D341Med (cell line): ENCODE measurements at regions not wholly inside any gene's neighbourhood (a gene's known extent, or its start where the extent isn't known, plus 50 kb on each side); places are given as distances from the start of the nearest gene placed in this dataset.
A peak's percentile ranks its signal among the peaks of the same experiment; 100 is the strongest.

Experiments
- DNase-seq: peaks from one replicate; pipeline ENCODE4 v3.0.0; 2012; ENCODE audit warnings: low spot score

DNA sequence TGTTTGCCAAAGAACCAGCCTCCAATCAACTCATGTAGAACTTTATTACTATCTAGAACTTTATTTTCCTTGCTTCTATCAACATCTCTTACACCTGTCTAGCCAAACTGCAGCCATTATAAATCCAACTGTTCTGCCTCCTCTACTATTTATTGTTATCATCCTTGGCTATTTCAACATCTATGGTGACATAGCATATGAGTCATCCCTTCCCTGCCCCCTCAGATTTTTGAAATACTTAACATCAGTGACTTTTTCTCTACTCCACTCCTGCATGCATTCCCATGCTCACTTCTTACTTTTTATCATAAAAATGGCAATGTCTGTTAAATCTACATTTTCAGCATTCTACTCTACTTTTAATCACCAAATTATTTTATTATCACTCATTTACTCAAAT is 544.9 kb upstream of the NEGR1 start:
- no peak for DNase-seq

DNA sequence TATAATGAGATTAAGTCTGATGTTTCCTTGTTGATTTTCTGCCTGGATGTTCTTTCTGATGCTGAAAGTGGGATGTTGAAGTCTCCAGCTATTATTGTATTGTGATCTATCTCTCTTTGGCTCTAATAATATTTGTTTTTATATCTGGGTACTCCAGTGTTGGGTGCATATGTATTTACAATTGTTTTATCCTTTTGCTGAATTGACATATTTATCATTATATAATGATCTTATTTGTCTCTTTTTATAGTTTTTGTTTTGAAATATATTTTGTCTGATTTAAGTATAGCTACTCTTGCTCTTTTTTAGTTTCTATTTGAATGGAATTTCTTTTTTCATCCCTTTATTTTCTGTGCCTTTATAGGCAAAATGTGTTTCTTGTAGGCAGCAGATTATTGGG is 522.2 kb upstream of the NEGR1 start:
- no peak for DNase-seq

DNA sequence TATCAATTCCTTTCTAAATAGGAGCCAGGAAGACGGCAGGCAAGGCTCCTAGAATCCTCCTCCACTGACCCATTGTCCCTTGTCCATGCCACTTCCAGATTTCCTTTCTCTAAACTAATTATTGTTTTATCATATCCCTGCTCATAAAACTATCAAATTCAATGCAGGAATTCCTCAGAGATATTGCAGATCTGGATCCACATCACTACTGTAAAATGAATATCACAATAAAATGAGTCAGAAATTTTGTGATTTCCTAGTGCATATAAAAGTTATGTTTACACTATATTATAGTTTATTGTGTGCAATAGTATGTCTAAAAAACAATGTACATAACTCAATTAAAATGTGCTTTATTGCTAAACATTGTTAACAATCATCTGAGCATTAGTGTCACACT is 498.7 kb upstream of the NEGR1 start:
- no peak for DNase-seq

DNA sequence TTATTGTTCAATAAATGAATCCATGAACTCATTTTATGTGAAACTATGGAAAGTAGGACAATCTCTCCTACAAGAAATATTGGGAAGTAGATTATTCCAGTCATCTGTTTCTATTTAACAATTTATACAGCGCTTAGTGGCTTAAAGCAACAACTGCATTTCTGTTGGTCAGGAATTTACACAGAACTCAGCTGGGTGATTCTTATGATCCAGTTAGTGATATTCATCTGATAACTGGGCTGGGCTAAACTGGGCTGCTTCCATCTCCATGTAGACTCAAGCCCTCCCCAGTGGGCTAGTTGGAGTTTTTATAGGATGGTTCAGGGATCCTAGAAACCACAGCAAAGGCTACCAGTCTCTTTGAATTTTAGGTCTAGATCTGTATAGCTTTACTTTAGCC is 497.9 kb upstream of the NEGR1 start:
- no peak for DNase-seq

DNA sequence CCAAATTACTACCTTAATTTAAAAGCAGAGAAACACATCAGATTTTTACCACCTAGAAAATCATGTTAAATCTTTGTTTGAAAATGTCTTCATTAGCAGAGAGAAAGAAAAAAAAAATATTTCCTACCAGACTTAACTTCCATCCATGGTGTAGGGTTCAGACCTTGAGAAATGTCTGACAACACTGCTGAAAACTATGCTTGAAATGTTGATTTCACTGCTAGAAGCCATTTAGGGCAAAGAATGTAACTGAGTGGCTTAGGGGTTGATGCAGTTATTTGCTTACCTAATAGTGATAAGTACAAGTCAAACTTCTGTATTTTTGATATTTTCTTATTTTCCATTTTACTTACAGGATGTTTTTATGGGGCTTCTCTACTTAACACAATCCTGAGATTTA is 495.6 kb upstream of the NEGR1 start:
- DNase-seq, result no peak

DNA sequence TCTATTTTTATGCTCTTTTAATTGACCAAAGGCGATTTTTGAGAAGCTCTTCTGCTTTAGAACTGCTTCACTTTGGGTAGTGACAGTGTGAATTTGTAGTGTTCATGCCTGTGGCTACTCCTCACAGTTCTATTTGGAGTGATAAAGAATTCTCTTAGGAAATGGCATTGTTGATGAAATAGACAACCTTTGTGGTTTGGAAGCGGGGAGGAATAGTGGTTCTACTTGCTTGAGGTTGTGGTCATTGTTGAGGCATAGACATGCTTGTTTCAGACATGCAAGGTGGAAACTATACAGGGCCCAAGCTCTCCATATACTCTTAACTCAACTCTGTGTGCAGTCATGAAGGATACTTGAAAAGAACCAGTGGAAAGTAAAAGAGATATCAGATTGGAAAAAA is 481.1 kb upstream of the NEGR1 start:
- DNase-seq, result no peak

DNA sequence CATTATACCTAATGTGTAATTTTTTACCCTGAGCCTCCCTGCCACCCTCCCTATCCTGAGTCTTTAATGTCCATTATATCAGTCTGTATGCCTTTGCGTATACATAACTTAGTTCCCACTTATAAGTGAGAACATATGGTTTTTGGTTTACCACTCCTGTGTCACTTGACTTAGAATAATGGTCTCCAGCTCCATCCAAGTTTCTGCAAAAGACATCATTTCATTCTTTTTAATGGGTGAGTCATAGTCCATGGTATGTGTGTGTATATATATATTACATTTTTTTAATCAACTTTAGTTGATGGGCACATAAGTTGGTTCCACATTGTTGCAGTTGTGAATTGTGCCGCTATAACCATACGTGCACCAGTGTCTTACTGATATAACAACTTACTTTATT is 477.1 kb upstream of the NEGR1 start:
- no peak for DNase-seq

DNA sequence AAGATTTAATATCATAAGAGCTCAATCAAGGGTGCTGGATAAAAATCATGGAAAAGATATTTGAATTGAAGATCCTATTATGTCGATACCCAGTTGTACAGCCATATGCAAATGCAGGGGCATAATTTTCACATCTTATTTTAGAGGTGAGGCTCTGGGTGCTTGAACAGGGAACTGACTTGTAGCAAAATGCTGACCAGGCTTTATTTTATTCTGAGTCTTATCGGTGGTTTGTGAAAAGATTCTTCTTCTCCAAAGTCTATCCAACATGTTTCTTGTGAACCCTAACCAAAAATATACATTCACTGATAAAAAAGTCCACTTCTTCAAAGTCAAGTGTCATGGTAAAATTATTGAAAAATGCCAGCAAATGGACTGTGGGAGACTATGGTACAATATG is 475.5 kb upstream of the NEGR1 start:
- no peak for DNase-seq

DNA sequence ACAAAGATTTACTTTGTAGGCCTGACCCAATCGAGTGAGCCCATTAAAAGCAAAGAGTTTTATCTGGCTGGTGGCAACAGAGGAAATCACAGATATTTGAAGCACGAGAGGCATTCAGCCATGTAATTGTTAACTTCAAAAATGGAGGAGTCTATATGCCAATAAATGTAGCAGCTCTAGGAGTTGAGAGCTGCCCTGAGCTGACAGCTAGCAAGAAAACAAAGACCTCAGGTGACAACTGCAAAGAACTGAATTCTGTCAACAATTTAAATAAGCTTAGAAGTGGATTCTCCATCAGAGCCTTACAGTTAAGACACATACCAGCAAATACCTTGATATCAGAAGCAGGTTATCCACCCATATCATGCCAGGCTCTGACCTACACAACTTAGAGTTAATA is 463.1 kb upstream of the NEGR1 start:
- no peak for DNase-seq

DNA sequence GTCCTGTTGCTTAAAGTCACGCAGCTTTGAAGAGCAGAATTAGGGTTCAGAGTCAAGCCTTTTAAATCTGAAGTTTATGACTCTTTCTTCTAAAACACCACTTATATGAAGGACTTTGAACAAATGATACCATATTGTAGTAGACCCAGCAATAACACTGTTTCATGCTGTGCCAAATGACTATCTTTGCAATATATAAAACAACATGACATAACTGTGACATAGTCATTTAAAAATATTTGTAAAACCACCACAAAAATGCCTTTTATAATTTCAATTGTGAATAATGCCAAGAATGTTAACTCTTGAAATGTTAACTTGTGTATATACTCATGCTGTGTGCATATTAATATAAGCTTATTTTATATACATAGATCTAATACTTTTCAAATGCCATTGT is 452.1 kb upstream of the NEGR1 start:
- no peak for DNase-seq

DNA sequence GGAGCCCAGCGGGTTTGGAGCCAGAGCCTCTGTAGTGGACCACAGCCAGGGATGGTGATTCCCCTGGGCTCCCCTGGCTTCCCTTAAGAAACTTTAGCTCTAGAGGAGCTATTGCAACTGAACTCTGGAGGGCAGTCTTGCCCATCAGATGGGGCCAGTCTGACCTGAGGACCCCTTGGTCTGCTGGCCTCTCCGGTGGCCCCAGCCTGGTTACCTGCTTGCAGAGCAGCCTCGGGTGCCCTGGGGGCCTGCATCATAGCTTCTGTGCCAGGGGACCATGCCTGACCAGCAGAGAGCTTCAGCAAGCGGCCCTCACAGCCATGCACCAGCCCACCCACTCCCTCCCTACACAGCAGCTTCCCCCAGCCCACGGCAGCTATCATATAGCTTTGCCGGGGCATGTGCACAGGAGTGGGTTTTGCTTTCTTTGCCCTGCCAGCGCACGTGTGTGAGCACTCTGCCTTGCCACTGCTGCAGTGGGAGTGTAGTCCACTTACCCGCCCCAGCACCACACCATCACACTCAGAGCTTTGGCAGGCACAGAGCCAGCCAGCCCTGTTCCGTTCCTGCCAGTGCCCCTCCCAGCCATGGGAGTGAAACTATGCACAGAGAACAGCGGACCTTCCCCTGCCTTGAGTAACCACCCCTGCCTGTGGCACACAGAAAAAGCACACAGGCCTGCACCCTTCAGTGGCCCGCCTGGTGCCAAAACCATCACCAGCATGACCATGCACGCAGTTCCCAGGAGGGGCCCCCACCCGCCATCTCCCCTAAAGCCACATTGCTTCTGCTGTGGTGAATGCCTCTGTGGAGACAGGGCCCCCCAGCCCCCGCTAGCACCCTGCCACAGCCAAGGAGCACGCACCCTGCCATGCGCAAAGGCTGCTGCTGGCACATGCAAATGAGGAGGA is 442.9 kb upstream of the NEGR1 start:
- peak; percentile 12 for DNase-seq

DNA sequence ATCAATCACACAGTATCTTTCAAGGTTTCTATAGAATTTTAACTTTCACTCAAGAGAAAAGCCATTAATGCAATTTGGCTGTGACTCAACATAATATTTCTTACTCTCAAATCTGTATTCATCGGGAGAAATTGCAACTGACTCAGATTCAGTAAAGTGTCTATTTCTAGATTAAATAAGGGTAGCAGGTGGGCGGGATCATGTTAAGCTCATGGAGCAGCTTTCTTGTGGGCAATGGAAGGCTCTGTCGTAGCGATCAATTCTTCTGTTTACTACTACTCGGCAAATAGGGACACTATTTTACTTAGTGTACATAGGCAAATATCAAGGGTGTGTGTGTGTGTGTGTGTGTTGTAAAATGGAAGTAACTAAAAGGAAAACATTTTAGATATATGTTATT is 423.6 kb upstream of the NEGR1 start:
- DNase-seq, result no peak

DNA sequence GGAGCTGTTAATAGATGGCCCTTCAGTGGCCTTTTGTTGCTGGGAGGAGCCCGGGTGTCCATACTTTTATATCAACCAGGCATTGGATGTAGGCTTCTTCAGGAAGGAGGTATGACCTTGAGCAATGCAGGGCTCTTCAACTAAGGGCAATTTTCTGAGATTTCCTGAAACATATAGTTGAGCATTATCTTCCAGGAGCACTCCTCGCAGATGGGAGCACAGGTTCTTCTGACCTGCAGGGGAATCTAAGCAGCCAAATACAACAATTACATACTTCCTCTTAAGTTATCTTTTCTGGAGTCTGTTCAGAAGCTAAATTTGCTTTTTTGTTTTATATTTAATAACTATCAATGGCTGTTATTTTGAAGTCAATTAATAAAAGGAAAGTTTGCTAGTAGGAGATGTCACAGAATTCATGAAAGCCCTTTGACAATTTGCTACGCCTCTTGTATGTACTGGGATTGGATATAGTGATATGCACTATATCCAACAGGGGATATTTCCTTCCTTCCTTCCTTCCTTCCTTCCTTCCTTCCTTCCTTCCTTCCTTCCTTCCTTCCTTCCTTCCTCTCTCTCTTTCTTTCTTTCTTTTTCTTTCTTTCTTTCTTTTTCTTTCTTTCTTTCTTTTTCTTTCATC is 422.6 kb upstream of the NEGR1 start:
- DNase-seq, result no peak

DNA sequence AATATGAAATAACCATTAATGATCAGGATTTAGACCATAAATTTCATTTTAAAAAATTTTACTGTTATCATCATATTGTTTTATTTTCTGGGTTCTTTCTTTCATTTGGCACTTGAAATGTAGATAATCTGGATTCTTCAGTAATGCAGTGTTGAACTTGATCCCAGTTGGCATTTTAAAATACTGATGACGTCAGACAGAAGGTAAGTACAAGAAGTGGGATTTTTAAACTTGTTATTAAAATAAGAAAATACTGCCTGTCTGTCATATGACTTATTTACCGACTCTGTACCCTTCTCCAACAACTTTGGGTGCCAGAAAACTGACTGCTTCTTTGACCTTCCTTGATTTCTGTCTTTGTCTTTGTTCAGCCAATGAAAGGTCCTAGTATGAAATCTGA is 415.1 kb upstream of the NEGR1 start:
- DNase-seq, result no peak

DNA sequence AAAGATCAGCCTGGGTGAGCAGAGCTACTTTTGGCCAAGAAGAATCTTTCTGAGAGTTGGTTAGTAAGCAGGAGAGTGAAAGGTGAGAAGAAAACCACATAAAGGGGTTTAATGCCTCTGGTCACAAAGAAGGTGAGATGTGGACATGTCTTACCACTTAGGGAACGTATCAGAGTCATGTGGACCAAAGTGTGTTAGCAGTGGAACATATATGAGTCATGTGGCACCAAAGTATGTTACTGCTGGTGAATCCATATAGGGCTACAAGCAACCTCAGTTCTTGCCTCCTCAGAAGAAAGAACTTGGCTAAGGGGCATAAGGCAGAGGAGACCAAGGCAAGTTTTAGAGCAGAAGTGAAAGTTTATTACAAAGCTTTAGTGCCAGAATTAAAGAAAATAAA is 411.6 kb upstream of the NEGR1 start:
- no peak for DNase-seq

DNA sequence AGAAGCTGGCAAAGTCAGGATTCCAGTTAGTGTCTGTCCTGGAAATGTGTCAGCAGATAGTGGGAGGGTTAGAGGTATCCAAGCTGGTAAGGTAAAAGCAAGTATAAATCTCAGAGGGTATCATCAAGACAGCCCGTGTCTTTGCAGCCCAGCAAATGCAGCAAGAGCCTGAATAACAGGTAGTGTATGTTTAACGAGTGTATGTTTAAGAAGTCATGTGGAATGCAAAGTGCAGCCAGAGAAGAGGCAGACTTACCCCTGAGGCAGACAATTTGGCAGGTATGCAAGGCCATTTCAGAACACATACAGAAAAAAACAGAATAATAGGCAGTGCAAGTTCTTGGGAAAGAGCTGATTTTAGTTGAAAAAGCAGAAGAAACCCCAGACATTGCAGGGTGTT is 411.0 kb upstream of the NEGR1 start:
- DNase-seq, result no peak

DNA sequence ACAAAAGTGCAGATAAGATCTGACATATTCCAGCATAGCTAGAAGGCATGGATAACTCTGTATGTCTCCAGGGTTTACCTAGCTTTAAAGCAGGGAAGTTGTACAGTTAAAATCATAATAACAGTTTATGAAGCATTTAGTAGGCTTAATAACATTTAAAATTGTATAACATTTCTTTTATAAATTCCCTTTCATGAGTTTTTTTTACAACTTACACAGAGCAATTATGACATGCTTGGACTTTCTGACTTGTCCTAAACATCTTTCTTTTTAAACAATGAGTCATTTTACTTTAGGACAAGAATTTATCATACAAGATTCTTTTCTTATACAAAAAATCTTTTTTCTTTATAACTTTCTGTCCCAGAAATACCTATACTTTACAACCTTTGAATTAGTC is 408.5 kb upstream of the NEGR1 start:
- no peak for DNase-seq

DNA sequence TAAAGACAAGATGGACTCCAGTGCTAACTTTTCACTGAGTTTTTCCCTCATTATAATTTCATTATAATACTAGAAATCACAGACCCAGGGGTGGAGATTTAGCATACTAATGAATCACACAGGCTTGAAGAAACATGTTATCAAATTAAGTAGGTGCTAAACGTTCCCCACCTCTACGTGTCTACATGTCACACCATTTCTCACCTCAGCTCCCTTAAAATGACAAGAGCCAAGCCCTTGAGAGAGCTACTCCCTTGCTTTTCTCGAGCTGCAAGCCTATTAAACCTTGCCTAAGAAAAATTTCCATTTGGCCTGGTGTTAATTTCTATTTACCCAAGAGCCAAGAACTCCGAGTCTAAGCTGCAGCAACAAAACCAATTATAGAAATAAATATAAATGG is 396.3 kb upstream of the NEGR1 start:
- DNase-seq, result no peak

DNA sequence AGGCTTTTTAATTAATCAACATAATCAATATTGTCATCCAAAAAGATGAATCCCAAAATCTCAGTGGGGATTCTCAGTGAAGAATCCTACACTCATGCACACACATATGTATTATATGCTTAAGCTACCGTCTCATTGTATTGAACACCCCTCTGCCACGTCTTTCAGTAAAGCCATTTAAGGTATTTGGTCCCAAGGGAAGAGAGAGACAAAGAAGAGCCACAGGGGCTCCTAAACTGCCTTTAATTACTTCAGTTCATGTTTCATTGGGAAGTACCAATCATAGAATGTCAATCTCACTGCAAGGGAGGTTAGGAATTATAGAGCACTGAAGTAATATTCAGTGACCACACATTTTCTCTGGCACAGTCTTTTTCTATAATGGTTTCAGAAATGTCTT is 388.6 kb upstream of the NEGR1 start:
- DNase-seq, result no peak

DNA sequence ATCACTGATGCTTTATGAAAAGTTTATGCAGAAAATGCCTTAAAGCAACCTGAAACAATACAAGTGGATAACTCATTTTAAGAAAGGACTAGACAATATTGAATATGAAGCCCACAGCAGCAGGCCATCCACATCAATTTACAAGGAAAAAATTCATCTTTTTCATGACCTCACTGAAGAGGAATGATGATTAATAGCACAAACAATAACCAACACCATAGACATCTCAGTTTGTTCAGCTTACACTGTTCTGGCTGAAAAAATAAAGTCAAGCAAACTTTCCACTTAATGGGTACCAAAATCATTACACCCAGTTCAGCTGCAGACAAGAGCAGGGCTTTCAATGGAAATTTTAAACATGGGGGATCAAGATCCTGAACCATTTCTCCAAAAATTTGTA is 380.6 kb upstream of the NEGR1 start:
- no peak for DNase-seq

DNA sequence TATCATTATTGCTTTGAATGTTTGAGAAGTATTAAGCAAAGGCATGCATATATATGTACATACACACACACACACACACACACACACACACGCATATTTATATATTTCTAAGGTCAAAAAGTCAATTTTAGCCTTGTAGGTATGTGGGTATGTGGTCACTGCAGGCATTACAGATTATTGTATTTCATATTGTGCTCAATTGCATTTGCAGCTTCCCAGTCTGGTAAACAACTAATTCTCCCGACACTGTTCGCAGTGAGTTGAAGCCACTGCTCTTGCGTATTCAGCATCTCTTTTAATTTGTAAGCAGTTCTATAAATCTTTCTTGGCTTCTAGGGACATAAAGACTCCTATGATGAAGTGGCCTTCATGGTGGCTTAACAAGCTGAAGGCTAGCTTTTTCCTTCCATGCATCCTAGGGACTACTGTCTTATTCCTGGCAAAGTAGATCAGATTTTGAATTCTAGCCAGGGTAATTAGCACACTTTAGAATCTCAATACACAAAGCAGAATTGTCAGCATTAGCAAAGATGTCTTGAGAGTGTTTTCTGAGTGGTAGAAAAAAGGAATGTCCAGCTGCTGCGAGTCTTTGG is 368.6 kb upstream of the NEGR1 start:
- DNase-seq, result no peak

DNA sequence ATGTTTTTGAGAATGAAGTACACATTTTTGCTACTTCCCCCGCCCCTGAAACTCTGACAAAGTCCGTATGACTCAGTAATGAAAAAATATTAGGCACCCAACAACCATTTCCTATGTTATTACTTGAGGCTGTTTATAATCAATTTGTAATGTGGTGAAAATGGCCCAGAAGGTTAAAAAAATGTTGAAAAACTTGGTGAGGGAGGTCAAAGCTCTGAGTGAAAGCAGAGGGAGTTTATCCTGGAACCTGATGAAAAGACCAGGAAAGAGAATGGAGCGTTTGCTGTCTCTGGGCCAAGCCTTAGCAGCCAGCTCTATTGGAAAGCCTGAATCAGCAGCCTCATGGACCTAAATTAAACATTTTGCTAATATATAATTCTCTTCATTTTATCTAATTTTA is 367.7 kb upstream of the NEGR1 start:
- no peak for DNase-seq

DNA sequence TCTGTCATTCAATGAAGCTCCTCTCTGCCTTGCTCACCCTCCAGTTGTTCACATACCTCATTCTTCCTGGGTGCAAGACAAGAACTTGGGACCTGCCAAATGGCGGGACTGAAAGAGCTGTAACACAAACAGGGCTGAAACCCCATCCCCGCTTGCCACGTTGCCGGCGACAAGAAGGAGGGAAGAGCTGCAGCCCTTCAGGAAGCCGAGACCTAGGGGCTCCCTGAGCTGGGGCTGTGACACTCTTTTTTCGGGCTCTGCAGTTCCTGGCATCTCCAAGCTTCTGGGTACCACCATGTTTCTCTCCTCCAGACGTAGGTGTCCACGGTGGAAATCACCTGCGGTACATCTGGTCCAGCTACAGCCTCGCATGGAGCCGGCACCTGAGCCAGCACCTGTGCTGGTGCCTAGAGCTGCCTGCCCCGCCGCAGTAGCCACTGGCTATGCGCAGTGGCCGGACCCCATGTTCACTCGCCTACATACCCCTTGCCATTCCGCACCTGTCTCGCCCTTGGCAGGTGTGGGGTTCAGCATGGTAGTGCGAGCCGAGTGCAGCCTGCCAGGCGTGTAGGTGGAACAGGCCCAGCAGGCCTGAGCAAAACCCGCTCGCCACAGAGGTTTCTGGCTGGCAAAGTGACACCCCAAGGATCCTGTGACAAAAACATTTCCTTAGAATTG is 367.0 kb upstream of the NEGR1 start:
- DNase-seq, result no peak
